ENCODE measurements at regions not wholly inside any gene's neighbourhood (a gene's known extent, or its start where the extent isn't known, plus 50 kb on each side); places are given as distances from the start of the nearest gene placed in this dataset.

- FAIRE-seq (no peak), DNase-seq (ENCODE audit: insufficient read length, low spot score) (no peak)
- no peak for TF ChIP-seq POLR2AphosphoS5 (IDR thresholded peaks at IDR 0.05; ENCODE audit: low read depth, low read length)
- TF ChIP-seq TAF1 (IDR thresholded peaks at IDR 0.05; ENCODE audit: low read depth, low read length), result no peak
These were observed 340.7 kb downstream of the ENC1 start for GRCh38 chr5:74299833-74300232.

- no peak for FAIRE-seq
These were observed 343.7 kb downstream of the ENC1 start for GRCh38 chr5:74296685-74297408.

GRCh38 chr5:74295676-74296075 lies 344.9 kb downstream of the ENC1 start:
- FAIRE-seq (no peak), DNase-seq (ENCODE audit: insufficient read length, low spot score) (no peak)
- no peak for TF ChIP-seq POU2F2 (IDR thresholded peaks at IDR 0.05; ENCODE audit: low read depth, low read length)
- no peak for TF ChIP-seq SPI1 (IDR thresholded peaks at IDR 0.05; ENCODE audit: low read depth, low read length)
- no peak for TF ChIP-seq TAF1 (IDR thresholded peaks at IDR 0.05; ENCODE audit: low read depth, low read length)
- no peak for TF ChIP-seq PAX5 (IDR thresholded peaks at IDR 0.05; ENCODE audit: insufficient read depth, low read length, severe bottlenecking)
- no peak for TF ChIP-seq POLR2A (IDR thresholded peaks at IDR 0.05; ENCODE audit: low read depth, low read length)
- TF ChIP-seq POLR2AphosphoS5 (IDR thresholded peaks at IDR 0.05; ENCODE audit: low read depth, low read length), result no peak

More at GRCh38 chr5:74296685-74297408, 343.7 kb downstream of the ENC1 start:
- DNase-seq (ENCODE audit: insufficient read length, low spot score), result no peak
- TF ChIP-seq TAF1 (IDR thresholded peaks at IDR 0.05; ENCODE audit: low read depth, low read length) (no peak), POLR2A (IDR thresholded peaks at IDR 0.05; ENCODE audit: low read depth, low read length) (no peak), PAX5 (IDR thresholded peaks at IDR 0.05; ENCODE audit: insufficient read depth, low read length, severe bottlenecking) (no peak), POLR2AphosphoS5 (IDR thresholded peaks at IDR 0.05; ENCODE audit: low read depth, low read length) (no peak), POU2F2 (IDR thresholded peaks at IDR 0.05; ENCODE audit: low read depth, low read length) (no peak)

GRCh38 chr5:74295141-74295540 lies 345.4 kb downstream of the ENC1 start:
- DNase-seq (ENCODE audit: insufficient read length, low spot score) (no peak), FAIRE-seq (no peak)
- TF ChIP-seq POU2F2 (IDR thresholded peaks at IDR 0.05; ENCODE audit: low read depth, low read length) (no peak), SPI1 (IDR thresholded peaks at IDR 0.05; ENCODE audit: low read depth, low read length) (no peak), TAF1 (IDR thresholded peaks at IDR 0.05; ENCODE audit: low read depth, low read length) (no peak), POLR2A (IDR thresholded peaks at IDR 0.05; ENCODE audit: low read depth, low read length) (no peak), PAX5 (IDR thresholded peaks at IDR 0.05; ENCODE audit: insufficient read depth, low read length, severe bottlenecking) (no peak), POLR2AphosphoS5 (IDR thresholded peaks at IDR 0.05; ENCODE audit: low read depth, low read length) (no peak)

GRCh38 chr5:74294231-74294705 lies 346.3 kb downstream of the ENC1 start:
- DNase-seq (ENCODE audit: insufficient read length, low spot score), result peak; percentile 1
- no peak for TF ChIP-seq POLR2AphosphoS5 (IDR thresholded peaks at IDR 0.05; ENCODE audit: low read depth, low read length)
- TF ChIP-seq SPI1 (IDR thresholded peaks at IDR 0.05; ENCODE audit: low read depth, low read length), result peak; percentile 78
- TF ChIP-seq POU2F2 (IDR thresholded peaks at IDR 0.05; ENCODE audit: low read depth, low read length), result no peak
- FAIRE-seq, result peak; percentile 75

- TF ChIP-seq POU2F2 (IDR thresholded peaks at IDR 0.05; ENCODE audit: low read depth, low read length) (no peak), SPI1 (IDR thresholded peaks at IDR 0.05; ENCODE audit: low read depth, low read length) (no peak), POLR2AphosphoS5 (IDR thresholded peaks at IDR 0.05; ENCODE audit: low read depth, low read length) (no peak), PAX5 (IDR thresholded peaks at IDR 0.05; ENCODE audit: insufficient read depth, low read length, severe bottlenecking) (no peak), TAF1 (IDR thresholded peaks at IDR 0.05; ENCODE audit: low read depth, low read length) (no peak), POLR2A (IDR thresholded peaks at IDR 0.05; ENCODE audit: low read depth, low read length) (no peak)
- no peak for DNase-seq (ENCODE audit: insufficient read length, low spot score)
- peak; percentile 45 for FAIRE-seq
These were observed 347.3 kb downstream of the ENC1 start for GRCh38 chr5:74293182-74293581.

- DNase-seq (ENCODE audit: insufficient read length, low spot score) (no peak), FAIRE-seq (no peak)
- TF ChIP-seq TAF1 (IDR thresholded peaks at IDR 0.05; ENCODE audit: low read depth, low read length) (no peak), POU2F2 (IDR thresholded peaks at IDR 0.05; ENCODE audit: low read depth, low read length) (no peak), SPI1 (IDR thresholded peaks at IDR 0.05; ENCODE audit: low read depth, low read length) (no peak), POLR2AphosphoS5 (IDR thresholded peaks at IDR 0.05; ENCODE audit: low read depth, low read length) (no peak), PAX5 (IDR thresholded peaks at IDR 0.05; ENCODE audit: insufficient read depth, low read length, severe bottlenecking) (no peak), POLR2A (IDR thresholded peaks at IDR 0.05; ENCODE audit: low read depth, low read length) (no peak)
These were observed 349.8 kb downstream of the ENC1 start for GRCh38 chr5:74290634-74291241.

GRCh38 chr5:74289691-74290090 lies 350.8 kb downstream of the ENC1 start:
- DNase-seq (ENCODE audit: insufficient read length, low spot score) (no peak), FAIRE-seq (no peak)
- no peak for TF ChIP-seq POU2F2 (IDR thresholded peaks at IDR 0.05; ENCODE audit: low read depth, low read length)

- no peak for FAIRE-seq
- DNase-seq (ENCODE audit: insufficient read length, low spot score), result no peak
- no peak for TF ChIP-seq SPI1 (IDR thresholded peaks at IDR 0.05; ENCODE audit: low read depth, low read length)
These were observed 351.3 kb downstream of the ENC1 start for GRCh38 chr5:74289238-74289637.

- TF ChIP-seq POU2F2 (IDR thresholded peaks at IDR 0.05; ENCODE audit: low read depth, low read length), result no peak
- TF ChIP-seq POLR2AphosphoS5 (IDR thresholded peaks at IDR 0.05; ENCODE audit: low read depth, low read length), result no peak
- no peak for TF ChIP-seq TAF1 (IDR thresholded peaks at IDR 0.05; ENCODE audit: low read depth, low read length)
- no peak for TF ChIP-seq SPI1 (IDR thresholded peaks at IDR 0.05; ENCODE audit: low read depth, low read length)
- no peak for TF ChIP-seq PAX5 (IDR thresholded peaks at IDR 0.05; ENCODE audit: insufficient read depth, low read length, severe bottlenecking)
- TF ChIP-seq POLR2A (IDR thresholded peaks at IDR 0.05; ENCODE audit: low read depth, low read length), result no peak
- FAIRE-seq (no peak), DNase-seq (ENCODE audit: insufficient read length, low spot score) (no peak)
These were observed 351.9 kb downstream of the ENC1 start for GRCh38 chr5:74288448-74289108.

Data from GM12891 (cell line).